ENCODE measurements at regions not wholly inside any gene's neighbourhood (a gene's known extent, or its start where the extent isn't known, plus 50 kb on each side); places are given as distances from the start of the nearest gene placed in this dataset.

DNA sequence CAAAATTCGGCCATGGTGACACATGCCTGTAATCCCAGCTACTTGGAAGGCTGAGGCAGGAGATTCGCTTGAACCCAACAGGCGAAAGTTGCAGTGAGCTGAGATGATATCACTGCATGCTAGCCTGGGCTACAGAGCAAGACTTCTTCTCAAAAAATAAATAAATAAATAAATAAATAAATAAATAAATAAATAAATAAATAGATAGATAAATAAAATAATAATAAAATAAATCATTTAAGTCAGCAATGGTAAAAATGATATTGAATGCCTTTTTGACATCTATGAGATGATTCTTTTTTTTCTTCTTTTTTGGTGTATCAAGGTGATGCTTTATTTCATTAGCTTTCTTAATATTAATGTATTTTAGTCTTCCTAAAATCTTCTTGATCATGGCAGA, 221.7 kb upstream of the RXFP2 start:
- no peaks in the 10 kb centered on the region for H3K27me3 ChIP-seq
- intact Hi-C loops (cut with DNase I; ENCODE audit: low total_unique reads): no loop called here
- no peak for DNase-seq
- ATAC-seq: no peak
- no peaks in the 10 kb centered on the region for H3K9me3 ChIP-seq
- H3K4me3 ChIP-seq: no peak overlapping the region
- in situ Hi-C loops (cut with MboI; ENCODE audit: low sequenced_read_pairs in 4 of 4): no loop called here
- TF ChIP-seq POLR2A (IDR thresholded peaks at IDR 0.05) (no peak), CTCF (IDR thresholded peaks at IDR 0.05 in 4 of 5, conservative IDR thresholded peaks at IDR 0.05 in 1 of 5) (no peak)
- H3K36me3 ChIP-seq: no peaks in the 10 kb centered on the region
- H3K27ac ChIP-seq: no peak overlapping the region
- H3K4me1 ChIP-seq: no peaks in the 10 kb centered on the region

DNA sequence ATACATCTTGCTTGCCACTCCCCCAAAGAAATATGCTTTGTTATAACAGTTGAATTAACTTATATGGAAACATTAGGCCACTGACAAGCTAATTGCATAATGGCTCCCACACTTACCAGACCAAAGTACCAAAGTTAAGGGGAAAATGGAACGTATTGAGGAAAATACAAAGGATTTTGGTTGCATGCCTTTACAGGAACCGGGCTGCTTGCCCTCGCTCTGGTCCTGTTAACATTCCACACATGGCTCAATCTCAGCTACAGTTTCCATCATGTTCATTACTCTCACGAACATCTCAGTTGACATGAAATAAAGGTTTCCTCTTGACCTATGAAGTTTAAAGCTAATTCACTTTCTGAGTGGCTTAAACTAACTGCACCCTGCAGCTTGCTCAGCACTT, 220.7 kb upstream of the RXFP2 start:
- no peak for DNase-seq
- H3K36me3 ChIP-seq: no peaks in the 10 kb centered on the region
- intact Hi-C loops (cut with DNase I; ENCODE audit: low total_unique reads): no loop called here
- no peak overlapping the region for H3K27ac ChIP-seq
- H3K9me3 ChIP-seq: no peaks in the 10 kb centered on the region
- TF ChIP-seq CTCF (IDR thresholded peaks at IDR 0.05 in 4 of 5, conservative IDR thresholded peaks at IDR 0.05 in 1 of 5): no peak
- TF ChIP-seq POLR2A (IDR thresholded peaks at IDR 0.05): no peak
- H3K27me3 ChIP-seq: no peaks in the 10 kb centered on the region
- no peaks in the 10 kb centered on the region for H3K4me1 ChIP-seq
- no peak for ATAC-seq
- no peak overlapping the region for H3K4me3 ChIP-seq
- in situ Hi-C loops (cut with MboI; ENCODE audit: low sequenced_read_pairs in 4 of 4): no loop called here

DNA sequence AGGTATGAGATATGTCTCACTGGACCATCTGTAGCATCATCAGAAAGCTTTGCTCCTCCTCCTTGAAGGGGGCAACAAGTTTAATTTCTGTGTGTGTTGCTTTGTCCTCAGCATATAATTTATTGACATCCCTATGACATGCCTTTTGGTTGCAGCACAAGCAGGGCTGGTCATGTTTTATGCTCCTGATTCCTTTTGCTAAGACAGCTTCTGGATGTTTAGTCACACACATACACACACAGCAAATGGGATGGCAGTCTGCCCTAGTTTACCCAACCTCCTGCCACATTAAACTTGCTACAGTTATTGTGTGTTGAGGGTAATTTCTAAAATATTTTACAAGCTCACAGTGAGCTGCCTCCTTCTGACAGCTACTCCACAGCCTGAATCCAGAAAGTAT, 217.9 kb upstream of the RXFP2 start:
- H3K4me1 ChIP-seq: no peaks in the 10 kb centered on the region
- in situ Hi-C loops (cut with MboI; ENCODE audit: low sequenced_read_pairs in 4 of 4): no loop called here
- no peaks in the 10 kb centered on the region for H3K9me3 ChIP-seq
- no peaks in the 10 kb centered on the region for H3K36me3 ChIP-seq
- H3K27ac ChIP-seq: no peak overlapping the region
- intact Hi-C loops (cut with DNase I; ENCODE audit: low total_unique reads): no loop called here
- no peaks in the 10 kb centered on the region for H3K27me3 ChIP-seq
- no peak overlapping the region for H3K4me3 ChIP-seq
- TF ChIP-seq POLR2A (IDR thresholded peaks at IDR 0.05) (no peak), CTCF (IDR thresholded peaks at IDR 0.05 in 4 of 5, conservative IDR thresholded peaks at IDR 0.05 in 1 of 5) (no peak)
- ATAC-seq: no peak
- DNase-seq: no peak

DNA sequence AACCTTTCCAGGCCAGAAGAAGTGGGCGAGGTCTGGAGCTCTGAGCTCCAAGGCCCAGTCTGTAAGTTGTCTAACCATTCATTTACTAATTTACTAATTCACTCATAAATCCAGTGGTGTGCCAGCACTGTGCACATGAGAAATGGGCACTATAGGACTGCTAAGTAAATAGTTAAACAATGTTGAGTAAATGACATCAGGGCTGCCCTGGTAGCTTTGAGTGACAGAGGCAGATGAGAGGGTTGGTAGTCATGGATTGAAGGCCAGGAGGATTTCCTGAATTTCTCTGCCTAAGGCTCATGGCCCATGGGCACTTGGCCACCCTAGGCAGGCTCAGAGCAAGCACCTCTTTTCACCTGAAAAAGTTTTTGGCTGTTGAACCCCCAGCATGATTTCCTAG, 216.9 kb upstream of the RXFP2 start:
- intact Hi-C loops (cut with DNase I; ENCODE audit: low total_unique reads): no loop called here
- no peak for ATAC-seq
- Histone ChIP-seq H3K27ac (no peak overlapping the region), H3K36me3 (no peaks in the 10 kb centered on the region), H3K4me1 (no peaks in the 10 kb centered on the region), H3K4me3 (no peak overlapping the region), H3K27me3 (no peaks in the 10 kb centered on the region), H3K9me3 (no peaks in the 10 kb centered on the region)
- no peak for DNase-seq
- no peak for TF ChIP-seq CTCF (IDR thresholded peaks at IDR 0.05 in 4 of 5, conservative IDR thresholded peaks at IDR 0.05 in 1 of 5)
- no peak for TF ChIP-seq POLR2A (IDR thresholded peaks at IDR 0.05)
- in situ Hi-C loops (cut with MboI; ENCODE audit: low sequenced_read_pairs in 4 of 4): no loop called here

GRCh38 chr13:31528176-31528575, 211.2 kb upstream of the RXFP2 start:
- ATAC-seq (no peak), DNase-seq (no peak)
- Histone ChIP-seq H3K27ac (no peak overlapping the region), H3K9me3 (no peaks in the 10 kb centered on the region), H3K36me3 (no peaks in the 10 kb centered on the region), H3K27me3 (no peaks in the 10 kb centered on the region), H3K4me1 (no peaks in the 10 kb centered on the region), H3K4me3 (no peak overlapping the region)
- no peak for TF ChIP-seq CTCF (IDR thresholded peaks at IDR 0.05 in 4 of 5, conservative IDR thresholded peaks at IDR 0.05 in 1 of 5)
- TF ChIP-seq POLR2A (IDR thresholded peaks at IDR 0.05): no peak
- in situ Hi-C loops (cut with MboI; ENCODE audit: low sequenced_read_pairs in 4 of 4) (no loop called here), intact Hi-C loops (cut with DNase I; ENCODE audit: low total_unique reads) (no loop called here)
